ENCODE measurements at regions not wholly inside any gene's neighbourhood (a gene's known extent, or its start where the extent isn't known, plus 50 kb on each side); places are given as distances from the start of the nearest gene placed in this dataset.

DNA sequence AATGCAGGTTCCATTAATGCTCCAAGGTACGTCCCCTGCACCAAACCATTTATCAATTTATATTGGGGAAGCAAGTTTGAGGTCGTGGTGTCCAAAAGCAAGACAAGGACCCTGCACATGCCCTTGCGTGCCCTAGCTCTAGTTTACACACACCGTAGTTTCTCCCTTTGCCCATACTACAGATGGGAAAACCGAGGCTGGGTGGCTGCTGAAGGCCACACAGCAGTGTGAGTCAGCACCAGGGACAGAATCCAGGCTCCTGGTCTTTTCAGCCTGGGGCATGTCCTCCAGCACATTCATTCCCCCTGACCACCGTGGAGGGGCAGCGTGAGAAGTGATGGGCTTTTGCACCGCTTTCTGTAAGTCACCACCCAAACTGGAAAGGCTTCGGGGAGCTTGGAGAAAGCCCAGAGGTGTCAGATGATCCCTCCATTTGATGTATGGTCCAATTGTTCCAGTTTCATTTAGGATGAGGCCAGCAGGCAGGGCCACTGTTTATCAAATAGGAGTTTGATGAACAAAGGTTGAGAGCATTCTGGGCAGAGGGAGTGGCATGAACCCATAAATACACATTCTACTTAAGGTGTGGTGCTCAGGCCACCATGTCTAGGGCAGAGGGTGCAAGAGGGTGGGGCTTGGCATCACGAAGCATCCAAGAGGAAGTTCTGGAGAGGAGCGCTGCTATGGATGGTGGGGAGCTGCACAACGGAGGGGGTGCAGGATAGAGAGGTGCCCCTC, 274.1 kb downstream of the HAUS1 start:
- DNase-seq (ENCODE audit: low read depth): no peak

DNA sequence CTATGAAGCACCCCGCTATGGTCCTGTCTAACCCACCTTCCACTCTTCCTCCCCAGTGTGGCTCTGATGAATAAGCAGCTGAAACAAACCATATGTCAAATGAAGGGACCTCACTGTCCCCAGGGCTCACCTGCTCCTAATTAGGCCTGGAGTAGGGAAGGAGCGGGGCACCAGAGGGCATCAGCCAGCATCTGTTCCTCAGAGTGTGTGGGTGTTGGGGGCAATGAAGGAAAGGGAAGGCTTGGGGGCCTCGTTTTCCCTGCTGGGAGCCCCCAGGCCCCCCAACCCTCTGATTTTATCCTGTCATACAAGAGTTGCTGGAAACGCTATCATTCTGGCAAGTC, 274.7 kb downstream of the HAUS1 start:
- no peak for DNase-seq (ENCODE audit: low read depth)

- no peak for DNase-seq (ENCODE audit: low read depth)
These were observed 275.3 kb downstream of the HAUS1 start for GRCh38 chr18:46379323-46379950.

DNA sequence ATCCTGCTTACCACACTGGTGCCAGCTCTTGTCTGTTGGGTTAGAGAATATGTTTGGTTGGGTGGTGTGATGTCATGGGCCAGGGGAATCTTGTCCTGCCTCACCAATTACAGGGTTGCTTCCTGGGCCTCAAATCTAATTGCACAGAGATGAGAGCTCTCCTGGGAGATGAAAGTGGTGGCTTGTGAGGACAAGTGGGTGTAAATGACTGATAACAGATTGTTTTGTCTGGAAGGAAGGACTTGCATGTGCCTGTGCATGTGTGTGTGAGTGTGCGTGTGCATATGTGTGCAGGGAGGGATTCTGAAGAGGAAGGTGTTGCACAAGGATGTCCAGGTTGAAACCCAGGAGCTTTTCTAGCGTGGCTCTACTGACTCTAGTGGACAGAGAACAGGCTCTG, 271.9 kb downstream of the LOXHD1 start:
- DNase-seq (ENCODE audit: low read depth): no peak

DNA sequence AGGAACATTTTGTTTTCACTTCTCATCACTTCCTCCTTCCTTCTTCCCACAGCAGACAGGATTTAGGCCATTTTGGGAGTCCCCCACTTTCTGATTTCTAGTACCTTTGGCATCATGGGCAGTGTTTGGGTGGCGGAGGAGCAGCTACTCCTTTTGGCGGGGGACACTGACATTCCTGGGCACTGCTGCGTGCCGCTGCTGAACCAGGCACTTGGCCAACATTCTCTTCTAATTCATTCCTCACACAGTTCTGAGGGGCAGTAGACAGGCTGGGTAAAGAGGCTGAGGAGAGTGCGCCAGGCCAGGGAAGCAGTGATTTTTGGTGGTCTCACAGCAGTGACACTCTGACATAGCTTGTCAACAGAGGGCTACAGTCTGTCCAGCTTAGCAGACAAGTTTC, 270.2 kb downstream of the LOXHD1 start:
- peak; percentile 65 for DNase-seq (ENCODE audit: low read depth)

DNA sequence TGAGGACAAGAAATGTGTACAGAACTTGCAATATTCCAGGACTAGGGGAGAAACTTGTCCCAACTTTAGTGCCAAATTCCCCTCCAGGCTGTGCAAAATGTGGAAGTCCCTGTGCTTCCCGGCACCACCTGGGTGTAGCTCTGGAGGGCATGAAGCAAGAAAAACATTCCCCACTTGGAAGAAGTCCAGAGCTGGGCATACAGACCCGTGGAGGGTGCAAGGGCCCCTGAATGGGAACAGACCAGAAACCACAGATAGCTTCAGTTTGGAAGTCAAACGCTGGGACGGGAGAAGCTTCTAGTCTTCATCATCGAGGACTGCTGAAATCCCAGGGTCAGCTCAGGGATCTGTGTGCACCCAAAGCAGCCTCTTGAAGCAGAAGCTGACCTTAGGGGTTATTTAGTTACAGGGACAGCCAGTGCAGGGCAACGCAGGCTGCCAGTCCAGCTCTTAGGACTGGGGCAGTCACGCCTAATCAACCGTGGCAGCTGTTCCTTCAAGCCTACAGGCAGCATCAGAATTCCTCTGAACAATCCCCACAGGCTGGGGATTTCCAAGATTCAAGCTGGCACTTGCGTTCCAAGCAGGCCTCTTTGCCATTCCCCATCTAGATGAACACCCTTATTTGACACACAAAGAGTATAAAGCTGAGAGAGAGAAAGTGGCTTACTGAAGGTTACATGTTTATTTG, 269.4 kb downstream of the LOXHD1 start:
- DNase-seq (ENCODE audit: low read depth): peak; percentile 98

GRCh38 chr18:46388286-46388685, 268.7 kb downstream of the LOXHD1 start:
- DNase-seq (ENCODE audit: low read depth): no peak

DNA sequence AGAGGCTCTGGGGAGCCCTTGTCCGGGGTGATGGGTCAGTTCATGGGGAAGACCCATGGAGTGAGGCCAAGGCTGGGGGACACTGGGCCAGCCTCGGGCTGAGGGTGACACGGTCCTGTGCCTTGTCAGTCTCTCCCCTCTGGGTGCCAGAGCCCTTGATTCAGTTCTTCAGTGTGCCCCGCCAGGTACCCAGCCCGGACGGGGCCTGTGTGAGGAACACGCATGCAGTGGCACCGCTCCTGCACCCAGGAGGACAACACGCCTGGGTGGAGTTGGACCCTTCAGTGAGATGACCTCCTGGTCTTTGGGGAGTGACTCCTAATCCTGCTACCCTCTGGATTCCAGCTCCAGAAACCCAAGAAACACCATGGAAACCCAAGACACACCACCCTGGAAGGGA, 264.4 kb downstream of the LOXHD1 start:
- no peak for DNase-seq (ENCODE audit: low read depth)

DNA sequence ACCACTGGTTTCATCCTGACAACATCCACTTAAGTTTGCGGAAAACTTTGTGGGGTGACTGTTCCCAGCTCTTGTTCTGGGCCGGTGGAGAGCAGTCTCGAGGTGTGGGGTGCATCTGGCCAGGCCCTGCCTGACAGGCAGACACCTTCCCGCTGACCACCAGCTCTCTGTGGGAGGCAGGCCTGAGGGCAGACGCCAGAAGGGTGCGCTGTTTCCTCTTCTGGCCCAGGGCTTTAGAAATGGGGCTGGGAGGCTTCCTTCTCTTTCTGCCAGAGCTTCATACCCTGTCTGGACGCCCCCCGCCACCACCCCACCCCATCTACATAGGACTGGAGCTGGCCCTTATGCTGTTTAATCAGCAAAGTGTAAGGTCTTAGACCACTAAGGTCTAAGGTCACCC, 263.8 kb downstream of the LOXHD1 start:
- no peak for DNase-seq (ENCODE audit: low read depth)

DNA sequence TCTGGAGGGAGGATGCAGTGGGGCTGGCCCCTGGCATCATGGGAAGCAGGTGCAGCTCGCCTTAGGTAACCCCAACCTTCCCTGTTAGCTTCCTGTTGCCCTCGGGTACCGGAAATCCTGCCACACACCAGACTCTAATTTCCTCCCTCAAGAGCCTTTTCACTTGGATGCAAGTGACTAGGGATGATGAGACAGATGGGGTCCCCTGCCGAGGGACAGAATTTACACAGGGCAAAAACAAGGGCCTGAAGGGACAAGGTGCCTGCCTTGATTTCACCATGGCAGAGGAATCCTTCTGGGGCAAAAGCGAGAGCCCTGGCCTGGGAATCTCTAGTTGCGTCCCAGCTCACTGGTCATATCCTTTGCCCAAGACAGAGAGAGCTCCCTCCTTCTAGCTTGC, 263.1 kb downstream of the LOXHD1 start:
- DNase-seq (ENCODE audit: low read depth): no peak

- no peak for DNase-seq (ENCODE audit: low read depth)
These were observed 261.2 kb downstream of the LOXHD1 start for GRCh38 chr18:46395795-46396194.

DNA sequence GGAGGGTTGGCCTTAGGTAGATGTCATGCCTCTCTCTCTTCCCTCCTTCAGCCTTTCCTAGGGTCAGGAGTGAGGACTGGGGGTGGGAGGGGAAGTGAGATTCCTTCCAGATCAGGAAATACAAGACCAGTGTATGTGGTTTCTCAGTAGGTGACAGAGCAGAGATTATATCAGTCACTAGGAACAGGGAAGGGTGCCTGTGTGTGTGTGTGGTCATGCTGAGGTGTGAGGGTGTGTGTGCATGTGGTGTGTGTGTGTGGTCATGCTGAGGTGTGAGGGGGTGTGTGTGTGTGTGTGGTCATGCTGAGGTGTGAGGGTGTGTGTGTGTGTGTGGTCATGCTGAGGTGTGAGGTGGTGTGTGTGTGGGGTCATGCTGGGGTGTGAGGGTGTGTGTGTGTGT, 259.8 kb downstream of the LOXHD1 start:
- peak; percentile 19 for DNase-seq (ENCODE audit: low read depth)

GRCh38 chr18:46398005-46398404, 259.0 kb downstream of the LOXHD1 start:
- DNase-seq (ENCODE audit: low read depth): no peak

- no peak for DNase-seq (ENCODE audit: low read depth)
These were observed 258.4 kb downstream of the LOXHD1 start for GRCh38 chr18:46398625-46399024.

GRCh38 chr18:46399303-46399702, 257.7 kb downstream of the LOXHD1 start:
- no peak for DNase-seq (ENCODE audit: low read depth)

- DNase-seq (ENCODE audit: low read depth): no peak
These were observed 256.6 kb downstream of the LOXHD1 start for GRCh38 chr18:46400449-46400848.

GRCh38 chr18:46401486-46402070, 255.4 kb downstream of the LOXHD1 start:
- DNase-seq (ENCODE audit: low read depth): no peak

DNA sequence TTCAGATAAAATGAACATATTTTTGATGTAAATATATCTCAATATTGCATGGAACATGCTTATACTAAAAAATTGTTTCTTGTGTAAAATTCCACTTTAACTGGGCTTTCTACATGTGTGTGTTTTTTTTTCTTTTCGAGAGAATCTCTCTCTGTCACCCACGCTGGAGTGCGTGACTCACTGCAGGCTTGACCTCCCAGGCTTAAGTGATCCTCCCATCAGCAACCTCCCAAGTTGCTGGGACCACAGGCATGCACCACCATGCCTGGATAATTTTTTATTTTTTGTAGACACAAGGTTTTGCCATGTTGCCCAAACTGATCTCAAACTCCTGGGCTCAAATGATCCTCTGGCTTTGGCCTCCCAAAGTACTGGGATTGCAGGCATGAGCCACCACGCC, 254.6 kb downstream of the LOXHD1 start:
- peak; percentile 81 for DNase-seq (ENCODE audit: low read depth)

DNA sequence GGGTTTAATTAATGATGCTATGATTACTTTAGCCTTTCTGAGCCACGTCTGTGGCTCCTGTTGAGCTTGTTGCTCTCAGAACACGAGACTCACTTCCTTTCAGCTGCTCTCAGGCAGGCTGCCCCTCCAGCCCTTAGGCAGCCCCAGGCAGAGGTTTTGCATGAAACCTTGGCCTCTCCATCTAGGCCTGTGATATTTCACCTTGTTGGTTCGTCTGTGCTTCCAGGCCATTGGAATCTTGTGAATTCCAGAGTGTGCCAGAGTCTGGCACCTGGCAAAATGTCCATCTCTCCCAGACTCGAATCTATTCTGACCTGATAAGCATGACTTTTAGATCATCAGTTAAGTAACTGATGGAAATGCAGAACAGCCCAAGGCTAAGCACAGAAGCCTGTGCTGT, 254.1 kb downstream of the LOXHD1 start:
- DNase-seq (ENCODE audit: low read depth): no peak

DNA sequence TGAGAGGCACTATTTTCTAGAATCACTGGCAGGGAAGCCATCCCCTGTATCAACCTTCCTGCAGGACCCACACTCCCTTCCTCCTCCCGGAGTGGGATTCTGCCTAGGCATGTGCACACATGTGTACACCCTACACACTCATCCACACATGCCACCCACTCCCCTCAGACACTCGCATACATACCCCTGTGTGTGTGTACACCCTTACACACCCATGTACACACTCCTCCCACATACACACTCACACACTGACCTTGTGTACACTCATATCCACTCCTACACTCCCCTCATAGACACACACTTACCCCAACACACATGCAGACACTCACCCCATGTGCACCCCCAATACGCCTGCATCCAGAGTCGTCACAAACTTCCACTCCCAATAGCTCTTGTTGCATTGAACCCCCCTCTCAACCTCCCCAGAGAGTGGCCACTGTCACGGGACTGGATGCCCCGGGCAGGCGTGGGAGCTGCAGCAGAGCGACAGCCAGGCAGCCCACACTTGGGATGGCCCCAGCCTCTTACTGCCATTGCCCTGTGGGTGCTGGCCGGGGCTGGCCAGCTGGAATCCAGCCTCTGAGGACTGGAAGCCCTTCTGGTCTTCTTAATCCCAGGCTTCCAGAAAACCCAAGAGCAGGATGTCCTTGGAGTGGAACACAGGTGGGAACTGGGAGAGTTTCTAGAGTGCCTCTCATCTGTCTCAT, 251.0 kb downstream of the LOXHD1 start:
- no peak for DNase-seq (ENCODE audit: low read depth)

GRCh38 chr18:46406539-46406932, 250.5 kb downstream of the LOXHD1 start:
- DNase-seq (ENCODE audit: low read depth): no peak

GRCh38 chr18:46407486-46408166, 249.4 kb downstream of the LOXHD1 start:
- DNase-seq (ENCODE audit: low read depth): peak; percentile 65

Measured in renal cortical epithelial cell (primary cell).